ENCODE measurements at regions not wholly inside any gene's neighbourhood (a gene's known extent, or its start where the extent isn't known, plus 50 kb on each side); places are given as distances from the start of the nearest gene placed in this dataset.

GRCh38 chr2:188851826-188852225, 122.3 kb upstream of the COL3A1 start:
- Histone ChIP-seq H3K9me3 (no peaks in the 10 kb centered on the region), H3K27me3 (no peaks in the 10 kb centered on the region), H3K36me3 (no peaks in the 10 kb centered on the region), H3K27ac (no peak overlapping the region), H3K4me1 (no peaks in the 10 kb centered on the region), H3K4me3 (no peak overlapping the region)
- 88 to 89% methylated on average over 3 of the region's 3 CpGs for WGBS, 2 donors
- DNase-seq (no peak), ATAC-seq (ENCODE audit: low FRiP score in 2 of 2) (no peak)
- TF ChIP-seq EP300 (IDR thresholded peaks at IDR 0.05) (no peak), POLR2A (IDR thresholded peaks at IDR 0.05) (no peak), POLR2AphosphoS5 (IDR thresholded peaks at IDR 0.05) (no peak), CTCF (IDR thresholded peaks at IDR 0.05) (no peak)

- no peak for TF ChIP-seq POLR2A (IDR thresholded peaks at IDR 0.05)
- TF ChIP-seq EP300 (IDR thresholded peaks at IDR 0.05): no peak
- TF ChIP-seq CTCF (IDR thresholded peaks at IDR 0.05): no peak
- no peak for TF ChIP-seq POLR2AphosphoS5 (IDR thresholded peaks at IDR 0.05)
- ATAC-seq (ENCODE audit: low FRiP score in 2 of 2) (no peak), DNase-seq (no peak)
- Histone ChIP-seq H3K4me3 (no peak overlapping the region), H3K27ac (no peak overlapping the region), H3K4me1 (no peaks in the 10 kb centered on the region), H3K27me3 (no peaks in the 10 kb centered on the region), H3K9me3 (no peaks in the 10 kb centered on the region), H3K36me3 (no peaks in the 10 kb centered on the region)
- 68 to 82% methylated on average over 2 of the region's 2 CpGs for WGBS, 2 donors
These were observed 121.4 kb upstream of the COL3A1 start for GRCh38 chr2:188852772-188853171.

- TF ChIP-seq POLR2A (IDR thresholded peaks at IDR 0.05) (no peak), CTCF (IDR thresholded peaks at IDR 0.05) (no peak), EP300 (IDR thresholded peaks at IDR 0.05) (no peak), POLR2AphosphoS5 (IDR thresholded peaks at IDR 0.05) (no peak)
- Histone ChIP-seq H3K36me3 (no peaks in the 10 kb centered on the region), H3K9me3 (no peaks in the 10 kb centered on the region), H3K4me1 (no peaks in the 10 kb centered on the region), H3K27me3 (no peaks in the 10 kb centered on the region), H3K27ac (no peak overlapping the region), H3K4me3 (no peak overlapping the region)
- DNase-seq (no peak), ATAC-seq (ENCODE audit: low FRiP score in 2 of 2) (peak in 1 of 2 donors; percentile 46)
- 51 to 64% methylated on average over 2 of the region's 2 CpGs for WGBS, 2 donors
These were observed 120.9 kb upstream of the COL3A1 start for GRCh38 chr2:188853307-188853706.

- WGBS, 2 donors: 54 to 74% methylated on average over 2 of the region's 2 CpGs
These were observed 108.5 kb upstream of the COL3A1 start for GRCh38 chr2:188865681-188866080.

More at GRCh38 chr2:188865681-188866080, 108.5 kb upstream of the COL3A1 start:
- DNase-seq (no peak), ATAC-seq (ENCODE audit: low FRiP score in 2 of 2) (no peak)
- no peaks in the 10 kb centered on the region for H3K4me1 ChIP-seq
- no peak overlapping the region for H3K27ac ChIP-seq
- no peak overlapping the region for H3K4me3 ChIP-seq
- TF ChIP-seq CTCF (IDR thresholded peaks at IDR 0.05) (no peak), EP300 (IDR thresholded peaks at IDR 0.05) (no peak), POLR2AphosphoS5 (IDR thresholded peaks at IDR 0.05) (no peak), POLR2A (IDR thresholded peaks at IDR 0.05) (no peak)
- H3K36me3 ChIP-seq: no peaks in the 10 kb centered on the region
- H3K27me3 ChIP-seq: no peaks in the 10 kb centered on the region
- peaks cover 0 to 7% (median under 1%) of the 10 kb centered on the region in 4 donors for H3K9me3 ChIP-seq

All from upper lobe of left lung (tissue), 6 donors.